ENCODE measurements at regions not wholly inside any gene's neighbourhood (a gene's known extent, or its start where the extent isn't known, plus 50 kb on each side); places are given as distances from the start of the nearest gene placed in this dataset.
"Not testable (repeated sequence)": the region's sequence is repeated elsewhere in the genome, so short reads cannot be mapped to it uniquely, and the experiment has no call there.

GRCh38 chrX:28408017-28408723, 179.1 kb upstream of the IL1RAPL1 start:
- DNase-seq: no peak

- no peak for DNase-seq
These were observed 188.9 kb upstream of the IL1RAPL1 start for GRCh38 chrX:28398342-28398741.

GRCh38 chrX:28391528-28391927, 195.7 kb upstream of the IL1RAPL1 start:
- no peak for DNase-seq

- DNase-seq: peak; percentile 19
These were observed 208.1 kb upstream of the IL1RAPL1 start for GRCh38 chrX:28379103-28379502.

- DNase-seq: not testable (repeated sequence)
These were observed 219.6 kb upstream of the IL1RAPL1 start for GRCh38 chrX:28367649-28368048.

DNA sequence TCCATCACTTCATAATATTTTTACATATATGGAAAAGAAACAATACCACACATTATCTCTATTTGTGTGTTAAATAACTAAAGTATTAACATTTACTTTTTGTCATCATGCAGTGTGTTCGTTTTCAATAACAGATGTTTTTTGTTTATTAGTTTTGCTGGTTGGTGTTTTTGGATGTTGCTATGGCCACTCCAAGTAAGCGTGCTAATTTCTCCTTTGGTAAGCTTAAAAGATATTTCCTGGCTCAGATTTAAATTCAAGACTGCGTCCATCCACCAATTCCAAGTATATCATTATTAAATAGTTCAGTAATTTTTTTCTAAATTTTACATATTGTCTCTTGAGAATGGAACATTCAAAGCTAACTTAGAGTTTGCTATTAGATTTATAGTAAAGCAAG, 235.4 kb upstream of the IL1RAPL1 start:
- DNase-seq: no peak

DNA sequence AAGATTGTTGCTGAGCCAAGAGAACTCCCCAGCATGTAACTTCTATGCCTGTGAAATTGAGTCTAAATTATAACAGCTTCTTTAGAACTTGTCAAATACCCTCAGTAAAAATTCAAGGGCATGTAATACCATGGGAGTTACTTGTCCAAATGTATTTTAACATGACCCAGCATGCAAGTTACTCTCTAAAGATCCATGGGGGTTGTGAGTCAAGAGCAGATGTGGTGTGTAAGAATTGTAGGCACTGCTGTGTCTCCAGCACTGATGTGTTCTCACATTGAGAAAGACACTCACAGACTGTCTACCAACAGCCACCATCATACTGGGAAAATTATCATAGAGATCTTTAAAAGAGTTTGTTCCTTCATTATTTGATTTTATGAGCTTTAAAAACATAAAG, 237.4 kb upstream of the IL1RAPL1 start:
- DNase-seq: no peak

DNA sequence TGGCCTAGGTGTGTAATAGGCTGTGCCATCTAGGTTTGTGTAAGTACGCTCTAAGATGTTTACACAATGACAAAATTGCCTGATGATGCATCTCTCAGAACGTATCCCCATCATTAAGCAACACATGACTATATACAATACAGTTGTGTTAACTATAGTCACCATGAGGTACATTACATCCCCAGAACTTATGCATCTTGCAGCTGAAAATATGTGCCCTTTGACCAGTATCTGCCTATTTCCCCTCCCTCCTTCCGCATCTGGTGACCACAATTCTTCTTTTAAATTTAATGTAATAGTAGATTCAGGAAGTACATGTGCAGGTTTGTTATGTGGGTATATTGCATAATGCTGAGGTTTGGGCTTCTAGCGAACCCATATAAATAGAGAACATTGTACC, 239.8 kb upstream of the IL1RAPL1 start:
- DNase-seq: no peak

- no peak for DNase-seq
These were observed 258.1 kb upstream of the IL1RAPL1 start for GRCh38 chrX:28329156-28329555.

GRCh38 chrX:28324321-28324721, 262.9 kb upstream of the IL1RAPL1 start:
- no peak for DNase-seq

DNA sequence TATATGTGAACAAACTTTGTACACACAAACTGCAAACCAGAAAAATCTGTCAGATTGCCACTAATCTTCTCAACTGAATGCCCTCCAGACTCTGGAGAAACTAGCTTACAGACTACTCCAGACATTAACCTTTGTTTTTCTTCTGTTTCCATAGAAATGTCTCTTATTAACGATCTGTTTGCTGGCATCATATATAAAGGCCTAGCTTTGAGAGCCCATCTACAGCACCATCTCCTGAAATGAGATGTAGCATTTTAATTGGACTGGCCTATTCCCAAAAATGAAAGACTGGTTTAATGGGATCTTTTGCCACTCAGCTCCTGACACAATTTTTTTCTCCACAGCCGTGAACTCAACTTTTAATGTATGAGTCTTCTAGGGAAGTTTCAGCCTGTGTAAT, 266.0 kb upstream of the IL1RAPL1 start:
- DNase-seq: no peak

GRCh38 chrX:28312965-28313364, 274.3 kb upstream of the IL1RAPL1 start:
- DNase-seq: no peak

GRCh38 chrX:28312259-28312658, 275.0 kb upstream of the IL1RAPL1 start:
- DNase-seq: no peak

DNA sequence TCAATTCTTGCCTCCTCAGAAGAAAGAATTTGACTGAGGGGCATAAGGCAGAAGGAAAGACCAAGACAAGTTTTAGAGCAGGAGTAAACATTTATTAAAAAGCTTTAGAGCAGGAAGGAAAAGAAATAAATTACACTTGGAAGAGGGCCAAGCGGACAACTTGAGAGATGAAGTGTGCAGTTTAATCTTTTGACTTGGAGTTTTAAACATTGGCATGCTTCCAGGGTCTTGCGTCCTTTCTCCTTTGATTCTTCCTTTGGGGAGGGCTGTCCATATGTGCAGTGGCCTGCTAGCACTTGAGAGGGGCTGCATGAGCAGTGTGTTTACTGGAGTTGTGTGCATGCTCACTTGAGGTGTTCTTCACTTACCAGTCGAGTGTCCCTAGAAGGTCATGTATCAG, 275.8 kb upstream of the IL1RAPL1 start:
- DNase-seq: no peak

- no peak for DNase-seq
These were observed 283.8 kb upstream of the IL1RAPL1 start for GRCh38 chrX:28303486-28303885.

DNA sequence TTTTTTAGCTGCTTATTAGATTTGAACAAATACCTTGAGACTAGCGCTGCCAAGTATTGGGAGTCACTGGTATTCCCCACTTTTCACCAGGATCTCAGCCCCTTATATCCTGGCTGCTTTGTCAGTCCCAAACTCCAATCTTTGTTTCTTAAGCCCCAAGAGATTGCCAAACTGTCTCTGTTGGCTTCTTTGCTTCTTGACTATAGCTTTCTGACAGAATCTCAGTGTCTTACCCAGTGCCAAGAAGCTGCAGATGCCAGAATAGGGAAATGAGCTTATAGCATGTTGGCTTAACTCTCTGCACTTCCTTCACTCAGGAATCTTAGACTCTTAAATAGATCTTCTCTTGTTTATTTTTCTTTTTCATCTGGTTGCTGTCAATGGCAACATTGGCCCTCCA, 297.5 kb upstream of the DCAF8L1 start:
- no peak for DNase-seq

- DNase-seq: peak; percentile 21
These were observed 297.0 kb upstream of the DCAF8L1 start for GRCh38 chrX:28278251-28278650.

DNA sequence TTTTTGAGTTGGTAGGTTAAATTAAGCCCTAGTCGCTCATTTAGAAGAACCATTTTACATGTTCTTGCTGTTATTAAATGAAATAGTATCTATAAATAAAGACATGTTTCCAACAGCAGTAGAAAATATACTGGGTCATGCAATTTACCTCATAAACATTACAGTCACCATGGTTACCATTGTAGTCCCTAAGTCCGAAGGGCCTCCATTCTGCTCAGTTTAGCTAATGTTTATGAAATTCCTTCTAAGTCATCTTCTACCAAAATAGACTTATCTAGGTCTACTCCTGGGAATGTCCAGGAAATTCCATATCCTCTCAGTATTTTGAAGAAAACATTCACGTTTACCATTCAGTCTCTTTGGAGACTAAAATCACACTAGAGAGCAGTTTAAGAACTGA, 292.5 kb upstream of the DCAF8L1 start:
- DNase-seq: no peak

DNA sequence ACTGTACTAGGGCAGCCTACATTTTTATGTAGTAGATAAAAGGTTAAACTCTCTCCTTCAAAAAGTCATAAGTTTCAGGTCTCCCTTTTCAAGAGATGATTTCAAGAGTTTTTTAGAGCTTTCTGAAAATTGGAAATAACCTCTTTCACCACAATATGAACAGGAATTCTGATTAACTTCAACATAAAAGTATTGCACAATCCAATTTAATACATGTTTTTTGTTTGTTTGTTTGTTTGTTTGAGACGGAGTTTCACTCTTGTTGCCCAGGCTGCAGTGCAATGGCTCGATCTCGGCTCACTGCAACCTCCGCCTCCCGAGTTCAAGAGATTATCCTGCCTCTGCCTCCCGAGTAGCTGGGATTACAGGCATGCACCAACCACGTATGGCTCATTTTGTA, 265.4 kb upstream of the DCAF8L1 start:
- no peak for DNase-seq

DNA sequence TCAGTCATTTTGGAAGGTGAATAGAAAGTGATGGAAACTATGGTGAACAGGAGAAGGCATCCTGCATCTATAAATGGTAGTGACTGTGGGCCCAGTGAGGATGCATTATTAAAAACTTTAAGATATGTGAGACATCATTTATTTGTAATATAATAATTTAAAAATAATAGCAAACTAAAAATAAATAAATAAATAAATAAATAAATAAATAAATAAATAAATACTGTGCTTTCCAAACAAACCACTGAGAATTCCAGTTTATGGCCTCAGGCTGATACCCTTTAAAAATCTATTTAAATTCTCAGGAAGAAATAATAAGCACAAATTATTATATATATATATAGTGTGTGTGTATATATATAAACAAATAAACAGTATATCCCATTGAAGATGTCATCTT, 248.0 kb upstream of the DCAF8L1 start:
- DNase-seq: no peak

- no peak for DNase-seq
These were observed 244.3 kb upstream of the DCAF8L1 start for GRCh38 chrX:28225513-28225912.

DNA sequence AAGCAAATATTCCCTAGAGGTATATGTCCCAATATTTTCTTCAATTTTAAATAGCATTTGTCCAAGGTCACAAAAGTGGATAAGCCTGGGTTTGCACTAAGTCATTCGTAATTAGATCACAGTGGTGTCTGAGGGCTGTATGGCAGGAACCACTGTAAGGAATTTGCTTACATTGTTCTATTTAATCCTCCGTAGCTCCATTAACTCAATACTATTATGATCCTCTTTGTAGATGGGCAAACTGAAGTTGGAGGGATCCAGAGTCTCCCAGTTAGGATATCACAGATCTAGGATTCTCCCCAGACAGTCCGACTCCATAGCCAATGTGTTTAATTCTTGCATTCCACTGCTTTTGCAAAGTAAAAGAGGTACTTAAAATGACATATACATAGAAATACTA, 242.7 kb upstream of the DCAF8L1 start:
- DNase-seq: no peak

- DNase-seq: no peak
These were observed 242.2 kb upstream of the DCAF8L1 start for GRCh38 chrX:28223469-28223868.

GRCh38 chrX:28205905-28206304, 224.7 kb upstream of the DCAF8L1 start:
- no peak for DNase-seq

GRCh38 chrX:28205126-28205525, 223.9 kb upstream of the DCAF8L1 start:
- no peak for DNase-seq
